AG09309 (cell line): ENCODE measurements at regions not wholly inside any gene's neighbourhood (a gene's known extent, or its start where the extent isn't known, plus 50 kb on each side); places are given as distances from the start of the nearest gene placed in this dataset.
"Not testable (repeated sequence)": the region's sequence is repeated elsewhere in the genome, so short reads cannot be mapped to it uniquely, and the experiment has no call there.

ENCODE experiments used
- DNase-seq: peaks from one replicate; pipeline ENCODE4 v3.0.0-alpha.2; 2010; ENCODE audit warnings: low read depth
- H3K4me3 ChIP-seq: 2 replicates; pipeline ENCODE4 v1.5.1; 2011; ENCODE audit warnings: mild to moderate bottlenecking, low read depth, low read length, moderate library complexity; ENCODE audit not compliant: control insufficient read depth
- CTCF ChIP-seq: IDR thresholded peaks from 2 replicates; pipeline ENCODE4 v1.5.1; 2011; ENCODE audit warnings: mild to moderate bottlenecking, low read depth, low read length, inconsistent platforms; ENCODE audit not compliant: insufficient read depth, control insufficient read depth; ENCODE audit errors: missing control alignments

GRCh38 chr3:137330246-137330645, 372.5 kb downstream of the IL20RB start:
- no peak for DNase-seq

GRCh38 chr3:137332297-137332696, 374.5 kb downstream of the IL20RB start:
- no peak for DNase-seq
- no peak for TF ChIP-seq CTCF
- no peak overlapping the region for H3K4me3 ChIP-seq

More at GRCh38 chr3:137330246-137330645, 372.5 kb downstream of the IL20RB start:
- TF ChIP-seq CTCF: no peak
- H3K4me3 ChIP-seq: no peak overlapping the region

GRCh38 chr3:137335478-137335877, 377.7 kb downstream of the IL20RB start:
- TF ChIP-seq CTCF: no peak
- no peak for DNase-seq

GRCh38 chr3:137338400-137338799, 380.6 kb downstream of the IL20RB start:
- not testable (repeated sequence) for H3K4me3 ChIP-seq, DNase-seq

More at GRCh38 chr3:137335478-137335877, 377.7 kb downstream of the IL20RB start:
- no peak overlapping the region for H3K4me3 ChIP-seq

GRCh38 chr3:137343283-137343682, 385.5 kb downstream of the IL20RB start:
- no peak for TF ChIP-seq CTCF

GRCh38 chr3:137347132-137347531, 389.3 kb downstream of the IL20RB start:
- no peak for TF ChIP-seq CTCF
- no peak overlapping the region for H3K4me3 ChIP-seq
- DNase-seq: no peak

More at GRCh38 chr3:137343283-137343682, 385.5 kb downstream of the IL20RB start:
- no peak overlapping the region for H3K4me3 ChIP-seq
- no peak for DNase-seq

GRCh38 chr3:137347817-137348368, 390.1 kb downstream of the IL20RB start:
- H3K4me3 ChIP-seq: no peak overlapping the region
- no peak for TF ChIP-seq CTCF
- DNase-seq: no peak
